GM19467 (cell line): ENCODE measurements at regions not wholly inside any gene's neighbourhood (a gene's known extent, or its start where the extent isn't known, plus 50 kb on each side); places are given as distances from the start of the nearest gene placed in this dataset.
"Not testable (repeated sequence)": the region's sequence is repeated elsewhere in the genome, so short reads cannot be mapped to it uniquely, and the experiment has no call there.

Source experiments
- ATAC-seq: cut with Tn5 transposase; IDR thresholded peaks from one replicate; pipeline ENCODE4 v1.9.1; 2021; ENCODE audit warnings: mild to moderate bottlenecking, moderate library complexity; ENCODE audit not compliant: unreplicated experiment

- no peak for ATAC-seq
These were observed 509.2 kb upstream of the GRM7 start for GRCh38 chr3:6351752-6352151.

DNA sequence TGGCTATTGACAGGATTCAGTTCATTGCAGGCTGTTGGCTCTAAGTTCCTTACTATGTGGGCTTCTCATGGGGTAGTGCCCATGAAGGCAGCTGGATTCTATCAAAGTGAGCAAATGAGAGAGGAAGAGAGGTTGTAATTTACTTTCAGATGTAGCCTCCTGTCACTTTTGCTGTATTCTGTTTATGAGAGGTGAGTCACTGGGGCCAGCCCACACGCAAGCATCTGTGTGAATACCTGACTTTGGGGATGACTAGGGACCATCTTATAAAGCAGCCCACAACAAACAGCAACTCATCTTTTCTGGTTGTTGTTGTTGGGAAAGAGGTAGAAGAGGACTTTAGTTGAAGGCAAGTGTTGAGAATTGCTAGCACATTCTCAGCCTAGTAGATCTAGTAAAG is 506.3 kb upstream of the GRM7 start:
- ATAC-seq = no peak

GRCh38 chr3:6362406-6362805 is 498.5 kb upstream of the GRM7 start:
- no peak for ATAC-seq

GRCh38 chr3:6367171-6367570 is 493.7 kb upstream of the GRM7 start:
- ATAC-seq = no peak

DNA sequence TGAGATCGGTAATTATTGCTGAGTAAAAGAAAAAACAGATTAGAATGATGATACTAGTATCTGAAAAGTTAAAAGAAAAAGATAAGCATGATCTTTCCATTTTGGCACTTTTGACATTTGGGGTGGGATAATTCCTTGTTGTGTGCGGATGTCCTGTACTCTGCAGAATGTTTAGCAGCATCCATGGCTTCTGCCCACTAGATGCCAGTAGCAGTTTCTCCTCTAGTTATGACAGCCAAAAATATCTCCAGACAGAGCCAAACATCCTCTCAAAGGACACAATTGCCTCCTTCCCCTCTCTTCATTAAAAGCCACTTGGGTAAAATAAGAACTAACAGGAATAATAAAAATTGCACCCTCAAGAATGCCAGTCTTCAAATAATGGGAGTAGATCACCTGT is 468.8 kb upstream of the GRM7 start:
- ATAC-seq = no peak

- no peak for ATAC-seq
These were observed 466.0 kb upstream of the GRM7 start for GRCh38 chr3:6394944-6395343.

- ATAC-seq = no peak
These were observed 464.3 kb upstream of the GRM7 start for GRCh38 chr3:6396631-6397030.

GRCh38 chr3:6402666-6403065 is 458.2 kb upstream of the GRM7 start:
- not testable (repeated sequence) for ATAC-seq

GRCh38 chr3:6406923-6407322 is 454.0 kb upstream of the GRM7 start:
- not testable (repeated sequence) for ATAC-seq

DNA sequence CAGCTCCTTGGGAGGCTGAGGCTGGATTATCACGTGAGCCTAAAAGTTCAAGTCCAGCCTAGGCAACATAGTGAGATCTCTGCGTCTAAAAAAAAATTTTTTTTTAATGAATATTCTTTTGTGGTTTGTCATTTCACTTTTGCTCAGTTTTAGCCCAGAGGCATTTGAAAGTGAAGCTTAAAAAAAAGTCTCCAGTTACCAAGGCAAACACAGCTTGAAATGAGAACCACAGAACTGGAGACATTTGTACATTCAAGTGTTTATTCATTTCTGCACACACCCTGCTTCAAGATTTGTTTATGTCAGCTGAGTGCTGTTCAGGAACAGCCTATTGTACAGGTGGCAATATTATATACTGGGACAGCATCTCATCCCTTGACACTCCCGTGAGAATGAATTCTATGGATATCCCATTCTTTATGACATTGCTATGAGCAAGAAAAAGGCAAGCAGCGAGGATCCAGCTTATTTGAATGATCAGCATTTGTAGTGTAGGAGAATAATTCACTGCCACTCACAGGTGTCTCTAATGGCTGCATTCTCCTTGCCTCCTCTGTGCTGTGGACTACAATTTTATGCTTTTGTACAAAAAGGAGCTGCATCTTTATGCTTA is 444.8 kb upstream of the GRM7 start:
- ATAC-seq = no peak

DNA sequence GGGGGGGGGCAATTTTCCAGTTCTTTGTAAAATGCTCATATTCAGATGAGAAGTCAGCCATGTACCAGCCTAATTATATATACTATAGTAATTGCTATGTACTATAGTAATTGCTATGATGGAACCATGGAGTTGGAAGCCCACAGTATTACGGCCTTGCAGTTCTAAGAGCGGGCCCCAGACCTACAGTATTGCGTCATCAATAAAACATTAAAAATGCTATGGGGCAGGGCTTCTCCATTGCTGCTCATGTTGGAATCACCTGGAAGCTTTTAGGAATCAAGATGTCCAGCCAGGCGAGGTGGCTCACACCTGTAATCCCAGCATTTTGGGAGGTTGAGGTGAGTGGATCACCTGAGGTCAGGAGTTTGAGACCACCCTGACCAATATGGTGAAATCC is 443.7 kb upstream of the GRM7 start:
- no peak for ATAC-seq

GRCh38 chr3:6418485-6418884 is 442.4 kb upstream of the GRM7 start:
- ATAC-seq = no peak

- no peak for ATAC-seq
These were observed 439.1 kb upstream of the GRM7 start for GRCh38 chr3:6421666-6422445.

GRCh38 chr3:6425289-6425820 is 435.6 kb upstream of the GRM7 start:
- ATAC-seq = no peak

DNA sequence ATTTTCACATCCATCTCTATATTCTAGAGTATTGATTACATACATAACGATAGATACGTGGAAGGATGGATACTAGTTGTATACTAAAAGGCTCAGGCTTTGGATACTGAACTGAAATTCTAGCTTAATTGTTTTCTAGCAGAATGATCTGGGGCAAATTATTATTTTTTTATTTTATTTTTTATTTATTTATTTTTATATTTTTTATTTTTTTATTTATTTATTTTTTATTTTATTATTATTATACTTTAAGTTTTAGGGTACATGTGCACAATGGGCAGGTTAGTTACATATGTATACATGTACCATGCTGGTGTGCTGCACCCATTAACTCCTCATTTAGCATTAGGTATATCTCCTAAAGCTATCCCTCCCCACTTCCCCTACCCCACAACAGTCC is 432.6 kb upstream of the GRM7 start:
- not testable (repeated sequence) for ATAC-seq

- ATAC-seq = no peak
These were observed 425.0 kb upstream of the GRM7 start for GRCh38 chr3:6435951-6436350.

- ATAC-seq = no peak
These were observed 423.3 kb upstream of the GRM7 start for GRCh38 chr3:6437631-6438030.

DNA sequence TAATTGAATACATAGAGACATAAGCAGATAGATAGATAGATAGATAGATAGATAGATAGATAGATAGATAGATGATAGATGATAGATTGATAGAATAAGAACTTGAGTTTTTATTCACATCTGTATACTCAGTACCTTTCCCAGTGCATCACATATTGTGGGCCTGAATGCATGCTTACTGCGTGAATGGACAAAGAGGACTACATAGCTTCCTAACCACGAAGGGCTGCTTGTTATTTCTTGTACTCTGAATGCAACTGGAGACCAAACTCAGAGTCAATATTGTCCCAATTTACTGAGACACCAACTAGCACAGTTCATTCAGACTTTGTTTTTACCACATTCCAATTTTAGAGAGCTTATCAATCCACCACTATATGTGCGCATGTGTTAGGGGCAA is 422.9 kb upstream of the GRM7 start:
- ATAC-seq = no peak

DNA sequence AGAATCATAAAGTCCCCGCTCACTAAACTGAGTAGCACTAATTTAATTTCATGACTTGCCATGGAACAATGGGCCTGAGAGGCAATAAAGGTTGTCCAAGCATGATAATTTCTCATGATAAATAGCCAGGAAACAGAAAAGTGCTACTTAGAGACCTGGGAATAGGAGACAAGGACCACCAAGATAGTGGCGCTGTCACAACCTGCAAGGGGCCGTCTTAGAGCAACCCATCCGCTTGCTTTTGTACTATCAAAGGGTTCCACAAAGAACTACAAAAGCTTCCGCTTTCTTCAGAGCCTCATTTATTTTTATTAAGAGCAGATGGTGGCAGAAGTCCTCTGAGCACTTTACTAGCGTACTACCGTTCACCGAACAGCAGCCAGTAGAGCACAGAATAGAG is 421.7 kb upstream of the GRM7 start:
- no peak for ATAC-seq

DNA sequence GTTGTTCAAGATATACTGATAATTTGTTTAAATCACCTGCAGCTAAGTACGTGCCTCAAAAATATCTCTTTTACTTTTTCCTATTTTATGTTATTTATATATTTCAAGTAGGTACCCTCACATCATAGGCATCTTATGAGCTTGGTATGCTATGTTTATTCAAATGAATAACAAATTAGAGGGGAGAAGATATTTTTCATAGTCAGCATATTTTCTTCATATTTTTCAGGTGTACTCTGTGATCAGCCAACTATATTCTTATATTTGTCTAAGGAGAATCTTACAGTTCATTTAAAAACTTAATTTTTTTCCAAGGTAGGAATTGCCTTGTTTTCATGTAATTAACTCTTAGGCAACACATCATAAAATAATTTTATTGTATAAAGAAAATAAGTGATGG is 421.1 kb upstream of the GRM7 start:
- no peak for ATAC-seq

DNA sequence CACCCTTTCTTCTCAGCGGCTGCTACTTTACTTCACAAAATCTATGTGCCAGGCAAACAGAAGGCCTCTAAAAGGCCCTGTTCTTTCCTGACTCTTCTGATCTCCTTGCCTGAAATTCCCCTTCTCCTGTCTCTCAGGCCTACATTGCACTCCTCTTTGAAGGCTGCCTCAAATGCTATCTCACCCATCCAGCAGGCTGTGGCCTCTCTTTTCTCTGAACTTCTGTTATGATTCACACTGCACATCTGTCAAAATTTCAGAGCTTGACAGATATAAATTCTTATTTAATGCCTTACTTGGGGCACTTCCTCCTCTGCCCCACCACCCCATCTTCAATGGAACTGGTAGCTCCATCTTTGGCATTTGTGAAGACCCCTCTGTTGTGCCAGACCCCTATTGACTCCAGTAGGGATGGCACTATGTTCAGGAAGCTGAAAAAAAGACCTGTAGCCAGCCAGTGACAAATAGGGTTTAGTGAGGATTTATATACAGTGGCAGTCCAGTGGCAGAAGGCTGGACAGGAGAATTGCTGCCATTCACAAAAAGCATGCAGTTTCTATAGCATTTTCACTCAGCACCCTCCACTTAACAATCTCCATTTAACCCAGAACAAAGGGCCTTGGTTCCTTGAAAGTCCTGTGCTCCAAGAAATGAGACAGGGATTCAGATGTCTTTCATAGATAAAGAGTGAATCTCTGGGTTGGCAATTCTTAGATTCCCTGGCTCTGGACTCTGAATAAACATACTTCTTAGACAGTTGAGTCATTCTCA is 415.8 kb upstream of the GRM7 start:
- no peak for ATAC-seq
